Ovary (tissue), 7 donors: ENCODE measurements at regions not wholly inside any gene's neighbourhood (a gene's known extent, or its start where the extent isn't known, plus 50 kb on each side); places are given as distances from the start of the nearest gene placed in this dataset.

Experiments used
- DNase-seq, 5 donors: peaks; one replicate each; pipeline ENCODE4 v3.0.0-alpha.2; 2019 to 2020
- H3K27ac ChIP-seq, 2 donors: fragments of 200-600 bp; one replicate each; pipeline versions ENCODE4 v1.5.1 to v1.8.0; 2019 to 2022
- H3K27me3 ChIP-seq: fragments of 200-600 bp; one replicate; pipeline ENCODE4 v1.8.0; 2022
- H3K36me3 ChIP-seq: fragments of 200-600 bp; sonication (generic); one replicate; pipeline ENCODE4 v1.5.1; 2019
- H3K4me1 ChIP-seq: one replicate; pipeline ENCODE4 v1.8.1; 2013; ENCODE audit warnings: mild to moderate bottlenecking, moderate library complexity; ENCODE audit not compliant: insufficient read depth
- H3K4me3 ChIP-seq: fragments of 200-600 bp; sonication (generic); one replicate; pipeline ENCODE4 v1.5.1; 2017
- H3K9me3 ChIP-seq, 2 donors: fragments of 200-600 bp in 1 of 2; sonication (generic) in 1 of 2; one replicate each; pipeline versions ENCODE4 v1.5.1 to v1.8.1; 2013 to 2019; ENCODE audit warnings: mild to moderate bottlenecking in 1 of 2, moderate library complexity in 1 of 2
- CTCF ChIP-seq, 3 donors: fragments of 450-650 bp in 2 of 3; fragments of 200-600 bp in 1 of 3; IDR thresholded peaks; one replicate each; pipeline versions ENCODE4 v1.5.1 to v1.8.0; 2016 to 2022; ENCODE audit warnings: antibody characterized with exemption in 3 of 3, mild to moderate bottlenecking in 1 of 3
- EP300 ChIP-seq: sonication (generic); formaldehyde crosslinking; IDR thresholded peaks from one replicate; pipeline ENCODE4 v1.6.1; 2017; ENCODE audit warnings: antibody characterized with exemption
- POLR2A ChIP-seq: fragments of 450-650 bp; IDR thresholded peaks from one replicate; pipeline ENCODE4 v1.6.1; 2017; ENCODE audit warnings: antibody characterized with exemption, mild to moderate bottlenecking, moderate library complexity
- WGBS, 3 donors: extraction: QIAGEN DNeasy Blood & Tissue Kit in 1 of 3; methylation state at CpG; one replicate each; pipeline versions ENCODE4 v1.1.5 to v1.1.7; 2013 to 2017; 5-methylcytosine and 5-hydroxymethylcytosine counted together
- intact Hi-C, 4 donors: fragments of 100-400 bp; cut with DNase I; formaldehyde crosslinking; loops; one replicate each; pipeline versions ENCODE4 v1.11.0 to v1.15.1; 2022 to 2023
- donor health status: DM: no; HTN: no; CAD: no; lungs with moderate emphysema.
- donor health status: DM: no; HTN: no; CAD: no.
- donor health status: Bipolar disorder and iron deficiency.
- donor health status: DM: no; HTN: no; CAD: no.
- donor health status: DM: yes; HTN: yes; CAD: no.

DNA sequence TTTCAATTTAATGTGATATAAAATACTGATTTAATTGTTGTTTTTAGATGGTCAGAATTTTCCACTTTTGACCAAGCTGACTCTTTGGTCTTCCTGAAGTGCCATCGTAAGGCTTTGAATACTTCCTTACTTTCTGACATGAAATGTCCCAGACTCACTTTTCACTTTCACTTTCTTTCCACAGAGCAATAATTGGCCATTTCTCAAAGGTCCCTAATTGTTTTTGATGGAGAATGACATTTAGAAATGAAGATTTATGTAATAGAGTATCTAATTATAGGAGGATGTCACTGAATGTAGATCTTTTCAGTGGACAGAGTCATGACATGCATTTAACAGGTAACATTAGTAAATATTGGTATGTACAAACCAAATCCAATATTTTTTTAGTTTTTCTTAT, 1141.6 kb downstream of the KCNT2 start:
- no peaks in the 10 kb centered on the region for H3K36me3 ChIP-seq
- no peaks in the 10 kb centered on the region for H3K4me1 ChIP-seq
- no peak for TF ChIP-seq EP300
- no peak for TF ChIP-seq CTCF (IDR thresholded peaks at IDR 0.05)
- no peaks in the 10 kb centered on the region for H3K9me3 ChIP-seq
- WGBS, 3 donors, result 82 to 92% (median 87%) methylated on average over 1 of the region's 1 CpG
- no peak for DNase-seq
- H3K4me3 ChIP-seq, result no peak overlapping the region
- H3K27me3 ChIP-seq, result no peaks in the 10 kb centered on the region
- H3K27ac ChIP-seq, result no peak overlapping the region
- intact Hi-C loops, result no loop called here

DNA sequence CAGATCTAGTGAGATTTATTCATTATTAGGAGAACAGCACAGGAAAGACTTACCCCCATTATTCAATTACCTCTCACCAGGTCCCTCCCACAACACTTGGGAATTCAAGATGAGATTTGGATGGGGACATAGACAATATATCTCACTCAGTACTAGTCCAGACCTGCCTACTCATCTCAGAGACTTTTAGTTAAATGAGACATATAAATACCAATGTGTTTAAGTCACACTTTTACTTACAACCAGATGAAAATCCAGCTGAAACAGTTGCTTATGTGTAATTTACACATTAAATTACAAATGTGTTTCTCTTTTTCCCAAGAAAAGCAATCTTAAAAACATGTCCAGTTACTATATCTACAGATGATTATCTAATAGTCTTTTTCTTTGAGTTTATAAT, 1145.6 kb downstream of the KCNT2 start:
- Histone ChIP-seq H3K9me3 (no peaks in the 10 kb centered on the region), H3K36me3 (no peaks in the 10 kb centered on the region), H3K4me1 (no peaks in the 10 kb centered on the region), H3K27me3 (peaks cover under 1% of the 10 kb centered on the region), H3K4me3 (no peak overlapping the region), H3K27ac (no peak overlapping the region)
- no peak for DNase-seq
- TF ChIP-seq EP300 (no peak), POLR2A (no peak), CTCF (IDR thresholded peaks at IDR 0.05) (no peak)
- intact Hi-C loops, result no loop called here

GRCh38 chr1:195462152-195462551, 1146.1 kb downstream of the KCNT2 start:
- no peaks in the 10 kb centered on the region for H3K9me3 ChIP-seq
- no peak overlapping the region for H3K27ac ChIP-seq
- H3K4me3 ChIP-seq, result no peak overlapping the region
- 88 to 91% (median 90%) methylated on average over 2 of the region's 2 CpGs for WGBS, 3 donors
- intact Hi-C loops, result no loop called here
- H3K36me3 ChIP-seq, result no peaks in the 10 kb centered on the region
- H3K27me3 ChIP-seq, result peaks cover 4% of the 10 kb centered on the region
- no peak for TF ChIP-seq CTCF (IDR thresholded peaks at IDR 0.05)
- TF ChIP-seq EP300, result no peak
- no peak for TF ChIP-seq POLR2A
- H3K4me1 ChIP-seq, result no peaks in the 10 kb centered on the region
- DNase-seq, result no peak

- H3K27ac ChIP-seq, result no peak overlapping the region
- intact Hi-C loops, result no loop called here
- no peak for DNase-seq
- H3K9me3 ChIP-seq, result no peaks in the 10 kb centered on the region
- H3K36me3 ChIP-seq, result no peaks in the 10 kb centered on the region
- H3K4me1 ChIP-seq, result no peaks in the 10 kb centered on the region
- TF ChIP-seq EP300 (no peak), CTCF (IDR thresholded peaks at IDR 0.05) (no peak), POLR2A (no peak)
- H3K4me3 ChIP-seq, result no peak overlapping the region
- H3K27me3 ChIP-seq, result peaks cover 4% of the 10 kb centered on the region
Observed at GRCh38 chr1:195458365-195458764, 1149.9 kb downstream of the KCNT2 start.

DNA sequence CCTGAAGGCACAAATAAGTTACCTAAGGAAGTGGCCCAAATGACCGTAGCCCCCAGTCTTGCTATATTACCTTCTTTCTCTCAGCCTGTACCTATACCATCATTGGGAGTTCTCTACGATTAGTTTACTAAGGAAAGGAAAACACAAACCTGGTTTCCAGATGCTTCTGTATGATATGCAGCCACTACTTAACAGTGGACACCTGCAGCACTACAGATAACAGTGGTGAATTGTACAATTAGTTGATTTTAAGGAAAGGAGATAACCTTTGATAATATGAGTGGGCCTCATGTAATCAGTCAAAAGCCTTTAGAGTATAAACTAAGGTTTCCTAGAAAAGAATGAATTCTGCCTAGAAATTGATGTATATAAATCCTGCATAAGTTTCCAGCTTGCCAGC, 1157.4 kb downstream of the KCNT2 start:
- Histone ChIP-seq H3K9me3 (no peaks in the 10 kb centered on the region), H3K27me3 (no peaks in the 10 kb centered on the region), H3K27ac (no peak overlapping the region), H3K36me3 (no peaks in the 10 kb centered on the region), H3K4me1 (no peaks in the 10 kb centered on the region), H3K4me3 (no peak overlapping the region)
- 79 to 86% (median 83%) methylated on average over 2 of the region's 2 CpGs for WGBS, 3 donors
- intact Hi-C loops, result no loop called here
- no peak for DNase-seq
- no peak for TF ChIP-seq CTCF (IDR thresholded peaks at IDR 0.05)
- no peak for TF ChIP-seq EP300
- TF ChIP-seq POLR2A, result no peak
